NCI-H1092 (cell line): ENCODE measurements at regions not wholly inside any gene's neighbourhood (a gene's known extent, or its start where the extent isn't known, plus 50 kb on each side); places are given as distances from the start of the nearest gene placed in this dataset.

ENCODE experiments used
- DNase-seq: peaks from one replicate; lab custom pipeline; 2025; lab: John Stamatoyannopoulos, UW

DNA sequence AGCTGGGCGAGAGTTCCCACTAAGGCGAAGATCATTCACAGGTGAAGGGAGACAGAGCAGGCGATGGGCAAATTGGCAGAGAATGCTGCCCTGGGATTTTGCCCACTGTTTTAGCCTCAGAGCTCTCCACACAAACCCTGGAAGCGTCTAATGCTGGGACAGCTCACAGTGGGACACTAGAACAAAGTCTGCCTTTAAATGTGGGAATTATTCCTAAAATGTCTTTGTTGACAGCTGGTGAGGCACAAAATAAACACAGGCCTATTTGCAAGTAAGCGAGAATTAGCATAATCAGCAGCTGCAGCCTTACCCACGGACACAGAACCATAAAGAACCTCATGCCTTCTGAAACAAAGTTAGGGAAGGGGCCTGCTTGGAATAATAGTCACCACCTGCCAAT, 824.5 kb downstream of the AACS start:
- DNase-seq: no peak

DNA sequence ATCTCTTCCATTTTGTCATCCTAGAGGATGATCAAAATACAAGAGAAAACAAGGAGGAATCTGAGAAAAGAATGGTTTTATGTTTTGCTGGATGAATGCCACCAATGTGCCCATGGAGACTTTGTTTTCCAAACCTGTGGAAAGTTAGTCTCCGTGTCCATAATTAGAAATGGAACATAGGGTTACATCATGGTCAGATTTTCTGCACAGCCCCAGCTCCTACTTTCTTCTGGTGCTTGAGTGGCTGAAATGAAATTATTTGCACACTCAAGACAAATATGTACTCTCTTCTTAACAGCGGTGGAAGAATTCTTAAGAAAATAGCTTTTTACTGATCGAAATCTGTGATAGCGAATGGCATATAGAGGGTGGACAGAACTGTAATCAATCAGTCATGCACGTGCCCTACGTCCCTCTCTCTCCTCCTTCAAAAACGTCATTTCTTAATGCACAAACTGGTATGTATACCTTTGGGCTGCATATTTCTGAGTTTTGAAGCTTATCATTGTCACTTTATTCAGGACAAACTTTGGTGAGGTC, 825.2 kb downstream of the AACS start:
- DNase-seq: no peak

DNA sequence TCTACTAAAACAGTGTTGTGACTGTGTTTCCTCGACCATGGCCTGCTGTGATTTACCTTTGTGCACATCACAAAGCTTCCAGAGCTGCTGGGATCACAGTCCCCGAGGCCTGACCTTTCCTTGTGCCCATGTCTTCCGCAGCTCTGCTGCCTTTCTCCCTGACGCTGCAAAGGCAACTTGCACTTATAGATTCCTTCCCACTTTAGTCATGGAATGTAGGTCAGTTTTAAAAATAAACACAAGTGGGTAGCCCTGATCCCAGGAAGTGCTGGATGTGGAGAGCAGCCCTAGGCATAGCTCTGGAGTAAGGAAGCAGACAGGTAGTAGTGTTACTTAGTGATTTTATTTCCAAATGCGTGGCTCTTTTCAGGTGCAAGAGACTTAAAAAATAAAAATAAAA, 825.7 kb downstream of the AACS start:
- no peak for DNase-seq

DNA sequence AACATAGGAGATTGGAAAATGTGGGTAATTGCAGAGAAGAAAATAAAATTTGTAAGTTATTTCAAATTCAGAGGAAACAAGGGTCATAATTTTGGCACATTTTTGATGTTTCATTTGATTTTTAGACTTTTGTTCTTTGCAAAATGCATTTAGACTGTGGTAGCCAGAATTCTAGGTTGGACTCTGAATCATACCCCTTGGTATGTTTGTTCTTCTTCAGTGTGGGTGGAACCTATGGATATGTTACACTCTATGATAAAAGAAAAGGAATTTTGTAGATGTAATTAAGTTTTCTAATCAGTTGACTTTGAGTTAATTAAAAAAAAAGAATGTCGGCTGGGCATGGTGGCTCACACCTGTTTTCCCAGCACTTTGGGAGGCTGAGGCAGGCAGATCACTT, 827.0 kb downstream of the AACS start:
- no peak for DNase-seq

DNA sequence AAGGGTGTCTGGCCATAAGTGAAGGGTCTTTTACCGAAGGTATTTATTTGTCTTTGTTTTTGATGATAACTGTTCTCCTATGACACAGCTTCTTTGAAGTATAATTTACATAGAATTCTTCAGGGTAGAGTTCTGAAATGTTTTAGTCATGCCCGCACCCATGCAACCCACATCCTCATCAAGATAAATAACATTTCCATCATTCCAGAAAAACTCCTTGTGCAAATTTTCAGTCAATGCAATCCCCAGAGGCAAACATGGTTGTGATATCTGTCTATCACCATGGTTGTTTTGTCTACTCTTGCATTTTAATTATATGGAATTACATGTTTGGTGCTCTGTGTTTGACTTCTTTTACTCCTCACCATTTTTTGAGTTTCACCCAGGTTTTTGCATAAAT, 837.8 kb downstream of the AACS start:
- no peak for DNase-seq

DNA sequence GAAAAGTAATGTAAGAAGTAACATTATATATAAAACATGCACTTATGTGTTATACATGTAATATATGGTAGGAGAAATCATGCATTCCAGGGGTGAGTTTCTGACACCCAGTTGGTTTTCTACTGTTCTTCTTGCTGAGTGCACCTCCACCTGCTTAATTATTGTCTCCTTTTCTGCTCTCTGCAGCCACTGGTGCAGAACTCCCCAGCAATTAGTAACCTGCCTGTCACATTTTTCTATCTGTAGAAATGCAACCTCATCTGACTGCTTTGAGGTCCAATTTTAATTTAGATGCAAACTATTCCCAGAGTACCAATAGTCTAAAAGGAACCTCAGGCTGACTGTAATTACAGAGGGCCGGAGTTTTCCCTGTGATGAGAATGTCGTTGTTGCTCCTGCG, 842.1 kb downstream of the AACS start:
- DNase-seq: no peak

DNA sequence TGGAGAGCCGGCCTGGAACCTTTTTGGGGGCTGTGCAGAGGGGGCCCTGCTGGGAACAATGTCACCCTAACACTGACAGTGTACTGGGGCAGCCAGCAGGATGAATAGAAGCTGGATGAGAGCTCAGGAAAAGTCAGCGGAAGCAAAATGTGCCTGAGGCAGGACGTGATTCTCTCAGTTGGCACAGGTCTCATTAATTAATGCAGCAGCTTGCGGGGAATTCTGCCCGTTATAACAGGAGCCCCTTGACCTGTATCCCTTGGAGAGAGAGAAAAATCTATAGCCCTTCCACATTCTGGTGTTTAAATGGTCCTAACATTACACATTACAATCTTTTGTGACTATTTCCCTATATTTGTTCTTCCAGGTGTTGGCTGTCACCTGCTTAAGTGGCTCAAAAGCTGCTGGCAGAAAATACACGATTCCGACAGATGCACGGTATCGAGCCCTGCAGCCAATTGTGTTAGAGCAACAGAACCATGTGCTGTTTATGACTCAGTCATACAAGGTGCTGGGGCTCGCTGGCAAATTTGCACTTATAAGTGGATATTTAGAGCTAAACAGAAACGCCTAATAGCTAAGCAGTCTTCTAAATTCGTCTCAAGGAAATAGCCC, 854.7 kb downstream of the AACS start:
- no peak for DNase-seq

DNA sequence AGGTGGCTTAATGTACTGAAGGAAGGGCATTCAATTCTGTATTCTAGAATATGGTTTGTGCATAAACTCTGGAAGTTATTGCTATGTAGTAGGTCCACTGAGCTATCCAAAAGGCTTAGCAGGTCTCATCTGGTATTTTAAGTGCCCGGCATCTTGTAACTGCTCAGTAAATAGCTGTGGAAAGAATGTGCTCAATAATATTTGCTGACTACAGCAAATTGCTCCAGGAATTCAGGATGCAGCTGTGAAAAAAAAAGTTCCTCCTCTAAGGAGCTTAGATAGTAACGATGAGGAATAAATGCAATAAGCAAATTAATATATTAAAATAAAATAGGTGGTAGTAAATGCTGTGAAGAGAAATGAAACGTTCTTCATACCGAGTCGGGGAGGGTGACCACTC, 857.1 kb downstream of the AACS start:
- no peak for DNase-seq

DNA sequence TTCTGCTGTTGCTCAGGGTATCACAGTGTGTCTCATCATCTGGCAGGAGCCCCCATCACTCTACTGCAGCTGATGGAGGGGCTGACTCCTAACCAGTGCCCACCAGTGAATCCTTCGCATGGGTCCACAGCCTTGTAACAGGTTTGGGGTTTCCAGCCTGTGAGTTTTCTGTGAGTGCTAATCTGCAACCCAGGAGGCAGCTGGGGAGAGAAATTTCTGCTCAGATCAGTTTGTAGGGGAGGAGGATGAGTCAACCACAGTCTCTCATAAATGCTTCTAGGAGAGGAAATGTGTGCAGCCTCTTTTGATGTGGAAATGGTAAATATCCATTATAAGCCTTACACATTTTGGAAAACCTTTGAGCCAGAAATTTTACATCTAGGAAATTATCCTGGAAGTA, 871.3 kb downstream of the AACS start:
- DNase-seq: no peak

DNA sequence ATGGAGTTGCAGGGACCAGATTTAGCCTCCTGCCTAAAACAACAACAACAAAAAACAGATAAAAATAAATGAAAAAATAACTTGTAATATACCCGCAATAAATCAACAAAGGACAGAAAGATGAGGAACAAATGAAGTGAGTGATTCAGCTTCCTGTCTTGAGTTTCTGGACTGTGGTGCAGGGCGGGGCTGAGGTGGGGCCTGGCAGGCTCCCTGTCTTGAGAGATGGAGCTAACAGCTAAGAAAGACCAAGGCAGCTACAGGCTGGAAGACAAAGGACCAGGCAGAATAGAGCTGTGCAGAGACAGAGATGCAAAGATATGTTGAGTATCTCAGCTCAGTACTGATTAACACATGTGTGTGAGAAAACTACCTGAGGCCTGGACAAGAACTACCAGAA, 879.2 kb downstream of the AACS start:
- DNase-seq: no peak

DNA sequence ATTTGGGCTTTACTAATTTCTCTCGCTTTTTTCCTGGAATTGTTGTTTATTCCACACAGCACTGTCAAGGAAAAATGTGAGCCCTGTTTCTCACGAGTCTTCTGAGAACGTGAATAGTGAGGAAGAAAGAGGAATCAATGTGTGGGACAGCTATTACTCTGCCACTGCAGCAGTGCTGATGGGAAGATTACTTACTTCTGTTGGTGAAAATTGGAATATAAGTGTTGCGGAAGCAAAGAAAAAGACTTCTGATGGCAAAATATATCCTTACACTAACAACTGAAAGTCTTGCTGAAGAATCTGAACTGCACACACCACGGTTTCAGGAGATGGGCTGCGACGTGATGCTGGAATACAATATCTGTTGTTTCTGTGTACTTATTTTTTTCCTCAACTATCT, 884.2 kb downstream of the AACS start:
- no peak for DNase-seq

DNA sequence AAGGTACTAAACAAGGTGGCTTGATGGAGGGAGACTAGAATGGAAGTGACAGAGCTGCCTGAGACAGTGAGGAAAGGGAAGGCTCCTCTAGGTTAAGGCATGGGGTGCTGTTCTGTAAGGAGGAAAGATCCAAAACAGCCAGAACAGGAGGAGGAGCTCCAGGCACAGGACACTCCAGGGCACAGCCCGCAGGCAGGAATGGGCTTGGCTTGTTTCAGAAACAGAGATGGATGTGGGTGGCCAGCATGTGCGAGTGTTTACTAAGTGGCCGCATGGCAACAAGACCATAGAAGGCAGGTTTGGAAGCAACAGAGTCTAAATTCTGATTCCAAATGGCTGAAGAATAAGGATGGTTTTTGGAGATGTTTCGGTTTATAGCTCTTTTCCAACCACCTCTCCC, 889.1 kb downstream of the AACS start:
- no peak for DNase-seq

DNA sequence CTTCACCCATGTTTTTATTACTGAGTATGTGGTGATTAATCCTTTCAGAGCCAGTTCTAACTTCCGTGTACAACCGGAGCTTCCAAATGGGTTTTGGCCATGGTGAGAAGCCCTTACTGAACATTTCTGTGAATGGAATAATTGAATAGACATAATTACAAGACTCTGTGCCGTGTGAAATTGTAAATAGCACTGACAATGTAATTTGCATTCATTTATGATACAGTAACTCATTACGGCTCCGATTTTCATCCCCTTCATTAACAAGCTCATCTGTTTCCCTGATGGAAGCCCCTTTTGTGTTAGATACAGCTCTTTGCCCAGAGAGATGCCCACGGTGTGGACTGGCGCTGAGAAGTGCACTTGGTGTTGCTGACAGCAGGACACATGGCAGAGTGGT, 891.0 kb downstream of the AACS start:
- no peak for DNase-seq

DNA sequence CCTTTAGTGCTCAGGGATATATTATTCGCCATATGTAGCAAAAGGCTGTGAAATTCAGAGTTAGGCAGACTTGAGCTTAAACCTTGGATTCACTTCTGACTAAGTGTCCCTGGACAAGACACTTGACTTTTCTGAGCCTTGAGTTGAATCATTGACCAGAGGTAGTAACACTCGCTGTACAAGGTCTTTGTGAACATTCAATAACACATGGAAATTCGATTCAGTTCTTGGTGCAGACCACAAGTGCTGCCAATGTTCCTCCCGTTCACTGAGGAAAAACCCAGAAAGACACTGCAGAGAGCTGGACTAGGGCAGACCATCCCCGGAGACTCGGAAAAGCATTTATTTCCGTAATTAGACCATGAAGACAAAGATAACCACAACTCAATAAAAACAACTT, 901.4 kb downstream of the AACS start:
- no peak for DNase-seq

DNA sequence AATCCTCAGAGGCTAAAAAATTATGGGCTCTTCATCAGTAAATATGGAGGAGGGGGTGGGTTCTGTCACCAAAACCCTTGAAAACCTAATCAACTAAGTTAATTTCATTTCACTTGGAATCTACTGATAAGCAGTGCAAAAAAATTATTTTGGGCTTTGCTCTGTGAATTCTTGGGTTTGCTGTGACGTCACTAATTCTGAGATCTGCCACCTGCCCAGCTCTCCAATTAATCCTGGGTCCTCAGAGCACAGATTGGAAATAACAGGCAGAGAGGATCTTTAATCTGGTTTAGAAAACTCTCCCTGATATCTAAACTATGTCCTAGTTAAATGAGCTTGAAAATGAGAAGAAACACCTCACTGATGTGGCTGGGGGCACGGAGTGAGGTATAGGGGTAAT, 903.2 kb downstream of the AACS start:
- no peak for DNase-seq

DNA sequence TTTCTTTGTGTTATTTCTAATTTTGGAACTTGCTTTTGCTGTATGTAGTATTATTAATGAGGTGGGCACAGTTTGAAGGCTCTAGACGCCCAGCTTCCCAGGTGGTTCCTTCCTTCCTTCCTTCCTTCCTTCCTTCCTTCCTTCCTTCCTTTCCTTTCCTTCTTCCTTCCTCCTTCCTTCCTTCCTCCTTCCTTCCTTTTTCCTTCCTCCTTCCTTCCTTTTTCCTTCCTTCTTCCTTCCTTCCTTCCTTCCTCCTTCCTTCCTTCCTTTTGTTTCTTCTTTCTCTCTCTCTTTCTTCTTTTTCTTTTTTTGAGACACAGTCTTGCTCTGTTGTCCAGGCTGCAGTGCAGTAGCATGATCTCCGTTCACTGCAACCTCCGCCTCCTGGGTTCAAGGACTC, 906.7 kb downstream of the AACS start:
- no peak for DNase-seq

DNA sequence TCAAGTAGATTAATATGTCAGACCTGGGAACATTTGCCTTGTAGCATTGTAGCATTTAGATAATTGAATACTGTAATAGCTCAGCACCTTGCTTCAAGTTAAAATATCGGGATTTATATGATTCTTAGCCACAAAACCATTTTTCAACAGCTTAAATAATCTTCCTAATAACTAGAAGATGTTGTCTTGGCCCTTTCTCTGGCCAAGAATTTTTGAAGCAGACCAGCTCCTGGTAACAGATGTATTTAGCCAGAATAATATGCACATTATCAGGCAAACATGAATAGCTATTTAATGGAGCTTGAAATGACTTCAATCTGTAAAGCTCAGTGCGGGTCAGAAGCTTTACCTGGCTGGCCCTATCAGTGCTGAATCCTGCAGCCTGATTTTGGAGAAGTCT, 913.1 kb downstream of the AACS start:
- no peak for DNase-seq

DNA sequence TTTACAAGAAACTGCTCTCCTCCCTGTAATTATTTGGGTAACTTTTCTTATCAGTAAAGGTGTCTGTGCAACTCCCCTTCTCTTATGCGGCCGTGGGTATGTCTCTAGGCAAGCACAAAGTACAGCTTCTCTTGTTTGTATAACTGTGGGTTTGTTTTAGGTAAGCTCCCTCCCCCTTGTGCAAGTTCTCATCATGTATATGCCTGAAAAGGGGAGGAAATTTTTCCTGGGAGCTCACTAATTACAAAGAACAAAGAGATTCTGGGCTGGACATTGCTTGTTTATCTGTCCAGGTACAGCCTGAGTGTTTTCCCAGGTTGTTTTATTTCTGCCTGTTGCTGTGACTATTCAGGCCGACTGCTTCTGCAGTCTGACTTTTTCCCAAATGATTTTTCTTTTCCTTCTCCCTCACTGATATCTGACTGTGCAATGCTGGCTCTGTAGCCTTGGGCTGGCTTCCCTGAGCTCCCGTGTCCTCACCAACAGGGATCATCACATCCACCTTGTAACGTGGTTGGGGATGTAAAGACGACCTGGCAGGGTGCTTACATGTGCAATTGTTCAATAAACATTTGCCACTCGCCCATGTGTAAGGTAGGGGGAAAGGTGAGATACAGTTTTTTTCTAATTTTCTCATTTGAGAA, 916.5 kb downstream of the AACS start:
- no peak for DNase-seq

DNA sequence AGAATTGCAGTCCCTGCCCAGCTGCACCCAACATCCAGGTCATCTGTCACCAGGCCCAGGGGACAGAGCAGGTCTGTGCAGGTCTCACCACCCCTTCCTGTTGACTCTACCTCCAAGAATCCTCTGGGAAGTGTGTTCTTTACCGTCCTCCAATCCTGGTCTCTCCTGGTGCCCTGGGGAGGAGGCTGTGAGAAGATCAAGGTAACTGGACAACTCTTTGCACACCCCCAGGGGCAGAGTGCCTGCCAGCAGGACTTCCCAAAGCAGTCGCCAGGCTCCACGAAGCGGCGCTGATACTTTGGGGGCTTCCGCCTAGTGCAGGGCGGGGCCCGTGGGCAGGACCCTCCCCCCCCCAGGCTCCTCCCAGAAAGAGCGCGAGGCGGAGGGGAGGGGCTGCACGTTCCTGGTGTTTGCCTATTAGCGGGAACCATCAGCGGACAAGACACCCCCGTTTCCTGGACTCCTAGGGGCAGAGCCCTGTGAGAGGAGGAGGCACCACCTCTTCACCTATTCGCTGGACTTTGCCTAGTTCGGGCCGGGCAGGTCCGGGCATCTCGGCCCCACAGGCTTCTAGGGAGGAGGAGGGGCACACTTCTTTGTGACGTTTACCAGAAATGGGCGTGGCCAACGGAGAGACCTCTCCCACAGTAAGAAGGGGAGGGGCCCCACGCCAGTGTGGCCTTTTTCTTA, 918.0 kb downstream of the AACS start:
- no peak for DNase-seq

DNA sequence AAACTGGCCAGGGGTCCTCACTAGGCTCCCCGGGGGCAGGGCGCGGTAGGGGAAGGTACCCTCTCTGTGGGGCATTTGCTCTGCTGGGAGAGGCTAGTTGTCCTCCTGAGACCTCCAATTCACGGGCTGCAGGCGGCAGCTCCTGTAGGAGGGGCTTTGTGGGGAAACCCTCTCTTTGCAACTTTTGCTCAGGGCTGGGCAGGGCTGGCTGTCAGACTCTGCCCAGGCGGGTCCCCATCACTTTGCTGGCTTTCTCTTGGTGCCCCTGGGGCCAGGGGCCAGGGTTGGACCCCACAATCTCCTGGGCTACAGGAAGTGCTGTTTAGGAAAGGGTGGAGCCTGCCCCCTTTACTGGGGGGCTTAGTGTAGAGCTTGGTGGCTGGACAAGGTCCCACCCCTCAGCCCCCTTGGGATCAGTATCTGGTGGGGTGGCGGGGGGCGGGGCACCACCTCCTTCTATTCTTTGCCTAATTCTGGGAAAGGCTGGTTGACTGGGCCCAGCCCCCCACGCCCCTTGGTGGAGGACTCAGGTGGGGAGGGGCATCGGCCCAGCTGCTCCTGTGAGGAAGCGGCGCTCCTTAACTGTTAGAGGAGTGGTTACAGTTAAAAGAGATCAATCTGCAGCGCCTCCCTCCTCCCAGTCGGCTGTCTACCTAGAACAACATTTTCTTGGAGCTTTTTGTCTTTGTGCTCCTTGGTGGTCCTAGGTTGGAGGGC, 918.7 kb downstream of the AACS start:
- no peak for DNase-seq

DNA sequence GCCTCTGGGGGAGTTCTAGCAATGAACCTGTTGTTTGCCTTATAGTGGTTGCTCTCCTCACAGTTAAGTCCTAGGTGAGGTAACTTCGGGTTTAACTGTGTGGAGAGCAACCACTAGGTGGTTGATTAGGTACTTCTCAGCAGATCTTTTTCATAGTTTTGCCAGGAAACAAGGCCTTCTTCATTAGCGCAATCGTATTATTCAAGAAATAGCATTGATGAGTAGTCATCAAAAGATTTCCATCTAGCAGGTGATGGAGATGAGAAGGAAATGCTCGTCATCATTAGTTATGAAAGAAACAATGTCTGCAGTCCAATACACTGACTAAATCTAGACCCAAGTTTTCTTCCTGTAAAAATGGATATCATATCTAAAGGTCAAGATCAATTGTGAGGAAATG, 923.3 kb downstream of the AACS start:
- DNase-seq: no peak

DNA sequence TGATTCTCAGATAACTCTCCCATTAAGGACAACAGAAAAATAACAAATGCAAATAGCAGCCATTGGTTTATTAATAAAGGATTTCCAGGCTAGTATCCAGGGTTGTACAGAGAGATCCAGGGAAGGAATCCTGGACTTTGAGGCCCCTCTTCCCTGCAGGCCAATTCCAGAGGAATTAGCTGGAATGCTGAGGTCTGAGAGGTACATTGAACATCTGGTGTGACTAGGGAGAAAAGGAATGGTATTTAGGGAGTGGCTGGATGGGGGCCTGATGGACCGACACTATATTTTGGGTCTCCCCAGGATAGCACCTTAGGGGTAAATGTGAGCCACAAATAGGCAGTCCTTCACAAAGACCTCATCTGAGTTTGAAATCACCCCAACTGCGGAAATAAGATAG, 924.5 kb downstream of the AACS start:
- no peak for DNase-seq

DNA sequence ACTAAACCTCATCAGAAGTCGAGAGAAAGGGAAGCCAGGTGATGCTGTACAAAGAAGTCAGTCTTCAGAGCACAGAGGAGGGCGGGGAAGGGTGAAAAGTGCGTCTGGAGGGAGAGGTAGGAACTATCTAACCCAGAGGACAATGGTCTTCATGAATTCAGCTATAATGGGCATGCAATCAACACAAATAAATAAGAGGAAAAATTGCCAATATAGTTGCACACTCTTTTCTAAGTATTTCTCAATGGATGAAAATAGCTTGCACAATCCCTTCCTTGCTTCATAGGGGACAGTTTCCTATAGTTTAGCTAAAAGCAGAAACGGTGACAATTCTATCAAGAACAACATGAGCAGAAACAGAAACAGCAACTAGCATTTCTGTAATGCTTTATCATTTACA, 931.2 kb downstream of the AACS start:
- no peak for DNase-seq
